ENCODE measurements at regions not wholly inside any gene's neighbourhood (a gene's known extent, or its start where the extent isn't known, plus 50 kb on each side); places are given as distances from the start of the nearest gene placed in this dataset.
"Not testable (repeated sequence)": the region's sequence is repeated elsewhere in the genome, so short reads cannot be mapped to it uniquely, and the experiment has no call there.

DNA sequence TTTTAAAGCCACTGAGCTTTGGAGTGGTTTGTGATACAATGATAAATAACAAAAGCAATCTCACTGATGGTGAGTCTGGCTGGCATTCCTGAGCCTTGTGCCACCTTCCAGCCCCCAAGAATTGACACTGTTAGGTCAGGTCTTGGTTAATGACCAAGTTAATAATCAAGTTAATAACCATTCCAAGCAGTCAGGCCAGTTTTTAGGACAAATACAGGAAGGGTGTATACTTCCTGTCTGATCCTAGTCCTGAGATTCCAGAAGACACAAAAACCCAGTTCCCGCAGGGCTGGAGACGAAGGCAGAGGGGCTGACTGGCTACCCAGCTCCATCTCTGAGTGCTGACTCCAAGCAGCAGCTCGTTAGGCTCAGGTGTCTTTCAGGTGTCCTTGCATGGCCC, 74.6 kb upstream of the LAPTM4A start:
- no peak overlapping the region for H3K27ac Mint-ChIP-seq
- H3K4me1 Mint-ChIP-seq (ENCODE audit: low read depth in 2 of 2), result peaks cover 0 to 2% of the 10 kb centered on the region in 2 donors
- H3K27me3 Mint-ChIP-seq, result peaks cover 27 to 54% of the 10 kb centered on the region in 2 donors
- DNase-seq (no peak), ATAC-seq (replicated peaks) (no peak)
- no peaks in the 10 kb centered on the region for H3K9me3 Mint-ChIP-seq
- H3K4me3 Mint-ChIP-seq, result no peak overlapping the region
- H3K36me3 Mint-ChIP-seq (ENCODE audit: insufficient read depth), result no peaks in the 10 kb centered on the region

GRCh38 chr2:20125616-20126015, 74.2 kb upstream of the LAPTM4A start:
- H3K27me3 Mint-ChIP-seq, result peaks cover 26 to 54% of the 10 kb centered on the region in 2 donors
- H3K27ac Mint-ChIP-seq, result no peak overlapping the region
- DNase-seq (no peak), ATAC-seq (replicated peaks) (no peak)
- H3K4me3 Mint-ChIP-seq, result no peak overlapping the region
- no peaks in the 10 kb centered on the region for H3K36me3 Mint-ChIP-seq (ENCODE audit: insufficient read depth)
- peaks cover 0 to 2% of the 10 kb centered on the region in 2 donors for H3K4me1 Mint-ChIP-seq (ENCODE audit: low read depth in 2 of 2)
- no peaks in the 10 kb centered on the region for H3K9me3 Mint-ChIP-seq

DNA sequence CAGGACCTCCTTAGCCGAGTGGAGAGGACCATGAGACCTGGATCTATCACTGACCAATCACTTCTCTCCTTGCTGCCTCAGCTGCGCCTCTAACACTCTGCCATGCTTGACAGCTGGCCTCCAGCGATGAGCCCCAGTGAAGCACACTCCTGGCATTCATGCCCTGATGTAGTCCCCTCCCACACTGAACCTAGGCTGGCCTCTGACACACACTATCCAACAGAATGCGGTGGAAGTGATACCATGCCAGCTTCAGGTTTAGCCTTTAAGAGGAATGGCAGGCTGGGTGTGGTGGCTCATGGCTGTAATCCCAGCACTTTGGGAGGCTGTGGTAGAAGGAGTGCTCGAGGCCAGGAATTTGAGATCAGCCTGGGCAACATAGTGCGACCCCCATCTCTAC, 73.7 kb upstream of the LAPTM4A start:
- Mint-ChIP-seq H3K4me1 (ENCODE audit: low read depth in 2 of 2) (peaks cover 0 to 2% of the 10 kb centered on the region in 2 donors), H3K4me3 (no peak overlapping the region), H3K27ac (no peak overlapping the region), H3K9me3 (no peaks in the 10 kb centered on the region), H3K36me3 (ENCODE audit: insufficient read depth) (no peaks in the 10 kb centered on the region), H3K27me3 (peaks cover 21 to 49% of the 10 kb centered on the region in 2 donors)
- ATAC-seq (replicated peaks) (no peak), DNase-seq (no peak)

GRCh38 chr2:20123871-20124594, 72.6 kb upstream of the LAPTM4A start:
- DNase-seq (no peak), ATAC-seq (replicated peaks) (no peak)
- H3K27me3 Mint-ChIP-seq, result peaks cover 18 to 46% of the 10 kb centered on the region in 2 donors
- H3K9me3 Mint-ChIP-seq, result no peaks in the 10 kb centered on the region
- no peak overlapping the region for H3K27ac Mint-ChIP-seq
- peaks cover 0 to 2% of the 10 kb centered on the region in 2 donors for H3K4me1 Mint-ChIP-seq (ENCODE audit: low read depth in 2 of 2)
- no peak overlapping the region for H3K4me3 Mint-ChIP-seq
- no peaks in the 10 kb centered on the region for H3K36me3 Mint-ChIP-seq (ENCODE audit: insufficient read depth)

GRCh38 chr2:20122864-20123263, 71.4 kb upstream of the LAPTM4A start:
- DNase-seq (no peak), ATAC-seq (replicated peaks) (no peak)
- Mint-ChIP-seq H3K4me3 (no peak overlapping the region), H3K4me1 (ENCODE audit: low read depth in 2 of 2) (peaks cover 0 to 2% of the 10 kb centered on the region in 2 donors), H3K36me3 (ENCODE audit: insufficient read depth) (no peaks in the 10 kb centered on the region), H3K9me3 (no peaks in the 10 kb centered on the region), H3K27me3 (peaks cover 14 to 41% of the 10 kb centered on the region in 2 donors), H3K27ac (no peak overlapping the region)

GRCh38 chr2:20120569-20121416, 69.4 kb upstream of the LAPTM4A start:
- no peaks in the 10 kb centered on the region for H3K9me3 Mint-ChIP-seq

GRCh38 chr2:20118051-20118450, 66.6 kb upstream of the LAPTM4A start:
- Mint-ChIP-seq H3K27ac (no peak overlapping the region), H3K4me3 (no peak overlapping the region), H3K9me3 (no peaks in the 10 kb centered on the region), H3K4me1 (ENCODE audit: low read depth in 2 of 2) (peaks cover 0 to 4% of the 10 kb centered on the region in 2 donors), H3K27me3 (peaks cover 14 to 40% of the 10 kb centered on the region in 2 donors), H3K36me3 (ENCODE audit: insufficient read depth) (no peaks in the 10 kb centered on the region)
- DNase-seq (no peak), ATAC-seq (replicated peaks) (no peak)

More at GRCh38 chr2:20120569-20121416, 69.4 kb upstream of the LAPTM4A start:
- DNase-seq, result no peak
- Mint-ChIP-seq H3K36me3 (ENCODE audit: insufficient read depth) (no peaks in the 10 kb centered on the region), H3K4me3 (no peak overlapping the region), H3K27ac (no peak overlapping the region), H3K4me1 (ENCODE audit: low read depth in 2 of 2) (peaks cover 0 to 2% of the 10 kb centered on the region in 2 donors), H3K27me3 (peaks cover 14 to 33% of the 10 kb centered on the region in 2 donors)
- no peak for ATAC-seq (replicated peaks)

DNA sequence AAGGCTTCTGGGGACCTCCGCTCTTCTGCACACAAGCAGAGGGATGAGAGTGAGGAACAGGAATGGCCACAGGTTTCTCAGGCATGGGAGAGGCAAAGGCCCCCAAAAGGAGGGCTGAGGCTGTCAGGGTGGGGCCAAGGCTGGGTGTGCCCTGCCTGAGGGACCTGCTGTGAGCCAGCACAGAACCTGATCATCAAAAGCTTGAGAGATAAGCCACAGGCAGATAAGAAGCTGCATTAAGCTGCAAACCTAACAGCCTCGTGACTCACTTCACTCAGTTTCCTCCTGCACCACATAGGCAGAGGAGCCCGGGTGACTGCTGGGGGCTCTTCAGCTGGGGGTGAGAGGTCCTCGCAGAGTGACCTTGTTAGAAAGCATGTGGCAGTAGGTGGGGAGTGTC, 64.5 kb upstream of the LAPTM4A start:
- peaks cover 5 to 31% of the 10 kb centered on the region in 2 donors for H3K27me3 Mint-ChIP-seq
- H3K36me3 Mint-ChIP-seq (ENCODE audit: insufficient read depth), result no peaks in the 10 kb centered on the region
- H3K27ac Mint-ChIP-seq, result no peak overlapping the region
- DNase-seq (no peak), ATAC-seq (replicated peaks) (no peak)
- H3K9me3 Mint-ChIP-seq, result no peaks in the 10 kb centered on the region
- H3K4me1 Mint-ChIP-seq (ENCODE audit: low read depth in 2 of 2), result peaks cover 0 to 2% of the 10 kb centered on the region in 2 donors
- H3K4me3 Mint-ChIP-seq, result no peak overlapping the region

DNA sequence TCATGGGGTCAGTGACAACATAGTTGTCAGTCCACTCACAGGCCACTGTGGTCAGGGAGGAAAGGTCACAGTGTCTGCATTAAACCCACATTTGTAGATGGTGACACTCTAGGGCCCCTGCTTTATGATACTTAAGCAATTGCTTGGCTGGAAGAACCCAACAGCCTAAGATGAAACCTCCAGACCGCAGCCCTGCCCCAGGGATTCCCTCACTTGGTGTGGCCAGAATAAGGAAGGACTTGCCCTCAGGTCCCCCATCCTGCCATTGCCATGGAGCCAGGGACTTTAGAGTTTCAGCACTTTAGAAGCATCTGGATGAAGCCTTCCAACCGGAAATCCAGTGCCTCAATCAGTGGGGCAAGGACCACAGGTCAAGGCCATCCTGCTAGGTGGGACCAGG, 63.9 kb upstream of the LAPTM4A start:
- H3K27ac Mint-ChIP-seq, result no peak overlapping the region
- peaks cover 4 to 34% of the 10 kb centered on the region in 2 donors for H3K27me3 Mint-ChIP-seq
- no peaks in the 10 kb centered on the region for H3K36me3 Mint-ChIP-seq (ENCODE audit: insufficient read depth)
- H3K4me3 Mint-ChIP-seq, result no peak overlapping the region
- DNase-seq, result no peak
- peaks cover 0 to 2% of the 10 kb centered on the region in 2 donors for H3K4me1 Mint-ChIP-seq (ENCODE audit: low read depth in 2 of 2)
- H3K9me3 Mint-ChIP-seq, result no peaks in the 10 kb centered on the region
- ATAC-seq (replicated peaks), result no peak

DNA sequence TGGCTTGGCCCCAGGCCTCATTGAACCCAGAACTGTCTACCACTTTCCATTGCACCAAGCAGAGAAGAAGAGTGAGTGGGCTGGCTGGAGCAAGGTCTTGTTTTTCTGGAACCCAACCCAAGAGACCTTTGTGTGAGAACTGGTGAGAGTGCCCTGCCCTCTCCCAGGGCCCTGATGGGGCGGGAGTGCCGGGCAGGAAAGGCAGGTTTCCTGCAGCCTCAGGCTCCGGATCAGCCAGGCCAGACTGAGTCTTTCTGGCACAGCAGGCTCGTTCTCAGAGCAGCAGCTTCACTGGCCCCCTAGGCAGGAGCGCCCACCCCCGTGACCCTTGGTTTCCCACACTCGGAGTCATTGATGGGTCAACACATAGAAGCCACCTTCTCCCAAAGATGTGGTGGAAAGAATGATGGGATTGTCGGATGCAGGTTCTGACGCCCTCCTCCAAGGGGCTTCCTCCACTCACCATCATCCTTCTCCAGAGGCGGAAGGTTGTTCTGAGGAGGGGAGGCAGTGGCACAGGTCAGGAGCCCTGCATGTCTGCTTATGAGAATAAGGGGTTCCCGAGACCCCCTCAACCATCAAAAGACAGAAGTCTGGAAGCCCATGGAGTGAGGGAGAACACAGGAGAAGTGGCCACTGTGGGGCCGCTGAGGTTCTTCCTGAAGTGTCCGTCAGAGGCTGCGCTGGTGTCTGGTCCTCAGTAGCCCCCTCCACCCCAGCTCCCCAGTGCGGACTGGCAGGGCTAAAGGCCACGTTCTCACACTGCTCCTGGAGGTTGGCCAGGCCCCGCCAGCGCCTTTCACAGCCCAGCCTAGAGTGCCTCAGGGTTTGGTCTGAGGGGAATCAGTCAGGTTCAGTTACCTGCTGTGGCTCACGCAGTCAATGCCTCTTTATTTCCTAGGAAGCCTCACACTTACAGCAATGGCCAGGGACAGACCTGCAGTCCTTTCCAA, 62.8 kb upstream of the LAPTM4A start:
- H3K27me3 Mint-ChIP-seq, result peaks cover 0 to 34% of the 10 kb centered on the region in 2 donors
- H3K4me1 Mint-ChIP-seq (ENCODE audit: low read depth in 2 of 2), result peaks cover 0 to 2% of the 10 kb centered on the region in 2 donors
- H3K4me3 Mint-ChIP-seq, result no peak overlapping the region
- DNase-seq, result no peak
- no peaks in the 10 kb centered on the region for H3K9me3 Mint-ChIP-seq
- H3K27ac Mint-ChIP-seq, result no peak overlapping the region
- no peak for ATAC-seq (replicated peaks)
- no peaks in the 10 kb centered on the region for H3K36me3 Mint-ChIP-seq (ENCODE audit: insufficient read depth)

DNA sequence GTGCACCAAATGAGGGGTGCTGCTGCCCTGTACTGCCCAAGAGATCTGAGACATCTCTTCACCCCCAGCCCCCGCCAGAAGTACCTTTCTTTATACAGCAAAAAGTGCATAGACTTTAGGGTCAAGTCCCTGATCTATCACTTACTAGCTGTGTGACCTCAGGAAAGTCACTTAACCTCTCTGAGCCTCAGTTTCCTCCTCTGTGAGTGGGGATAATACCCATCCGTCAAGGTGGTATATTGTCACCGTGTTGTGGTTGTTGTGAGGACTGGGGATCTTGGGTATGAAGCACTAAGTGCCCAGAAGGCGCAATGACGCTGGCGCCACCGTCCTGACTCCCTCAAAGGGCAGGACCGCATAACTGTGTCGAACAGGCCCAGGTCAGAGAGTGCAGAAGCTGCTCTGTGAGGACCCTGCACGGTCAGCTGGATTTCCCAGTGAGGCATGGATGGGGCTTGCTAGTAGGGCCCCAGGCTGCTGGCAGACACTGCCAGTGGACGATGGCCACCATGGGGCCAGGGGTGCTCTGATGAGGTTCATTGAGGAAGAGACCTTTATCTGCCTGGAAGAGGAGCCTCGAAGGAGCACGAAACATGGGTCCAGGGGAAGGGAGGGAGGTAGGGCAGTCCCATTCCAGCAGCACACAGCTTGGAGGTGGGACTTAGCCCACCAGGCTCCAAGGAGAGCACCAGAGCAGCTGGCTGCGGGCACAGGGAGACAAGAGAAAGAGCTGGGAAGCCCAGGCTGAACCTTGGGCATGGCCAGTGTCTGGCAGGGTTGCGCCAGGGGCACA, 61.8 kb upstream of the LAPTM4A start:
- Mint-ChIP-seq H3K36me3 (ENCODE audit: insufficient read depth) (no peaks in the 10 kb centered on the region), H3K4me1 (ENCODE audit: low read depth in 2 of 2) (peaks cover 0 to 2% of the 10 kb centered on the region in 2 donors), H3K27me3 (peaks cover 0 to 34% of the 10 kb centered on the region in 2 donors), H3K4me3 (no peak overlapping the region), H3K9me3 (no peaks in the 10 kb centered on the region), H3K27ac (no peak overlapping the region)
- ATAC-seq (replicated peaks) (no peak), DNase-seq (no peak)

GRCh38 chr2:20112361-20112760, 60.9 kb upstream of the LAPTM4A start:
- peaks cover 8 to 42% of the 10 kb centered on the region in 2 donors for H3K27me3 Mint-ChIP-seq
- not testable (repeated sequence) for H3K27ac Mint-ChIP-seq; H3K9me3 Mint-ChIP-seq; H3K4me1 Mint-ChIP-seq (ENCODE audit: low read depth in 2 of 2); H3K36me3 Mint-ChIP-seq (ENCODE audit: insufficient read depth); ATAC-seq (replicated peaks); DNase-seq; H3K4me3 Mint-ChIP-seq
